Loucy (cell line): ENCODE measurements at regions not wholly inside any gene's neighbourhood (a gene's known extent, or its start where the extent isn't known, plus 50 kb on each side); places are given as distances from the start of the nearest gene placed in this dataset.

Experiments
- EZH2phosphoT487 ChIP-seq: fragments of 200-600 bp; IDR thresholded peaks from 2 replicates; pipeline ENCODE4 v1.6.1; 2018; ENCODE audit warnings: antibody characterized with exemption, mild to moderate bottlenecking, moderate library complexity, borderline replicate concordance
- TF ChIP-seq, protein P1 (sequence below): fragments of 200-600 bp; sonication (generic); conservative IDR thresholded peaks from 2 replicates; pipeline ENCODE4 v1.5.1; 2014; ENCODE audit warnings: mild to moderate bottlenecking, antibody characterized with exemption, low read length

DNA sequence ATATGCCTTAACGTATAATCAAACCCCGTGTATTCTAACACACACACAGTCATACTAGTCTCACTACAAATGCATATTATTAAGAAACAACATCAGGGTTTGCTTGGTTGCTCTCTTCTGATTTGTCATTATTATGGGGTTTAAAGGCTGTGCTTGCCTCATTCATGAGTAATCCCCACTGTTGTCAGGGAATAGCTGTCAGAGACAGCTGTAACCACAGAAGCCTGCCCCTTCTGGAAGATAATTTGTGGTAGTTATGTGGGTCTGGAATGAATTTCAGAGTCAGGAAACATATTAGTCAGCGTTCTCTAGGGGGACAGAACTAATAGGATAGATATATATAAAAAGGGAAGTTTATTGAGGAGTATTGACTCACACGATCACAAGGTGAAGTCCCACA is 456.9 kb upstream of the TMEM132C start:
- TF ChIP-seq, protein P1, sequence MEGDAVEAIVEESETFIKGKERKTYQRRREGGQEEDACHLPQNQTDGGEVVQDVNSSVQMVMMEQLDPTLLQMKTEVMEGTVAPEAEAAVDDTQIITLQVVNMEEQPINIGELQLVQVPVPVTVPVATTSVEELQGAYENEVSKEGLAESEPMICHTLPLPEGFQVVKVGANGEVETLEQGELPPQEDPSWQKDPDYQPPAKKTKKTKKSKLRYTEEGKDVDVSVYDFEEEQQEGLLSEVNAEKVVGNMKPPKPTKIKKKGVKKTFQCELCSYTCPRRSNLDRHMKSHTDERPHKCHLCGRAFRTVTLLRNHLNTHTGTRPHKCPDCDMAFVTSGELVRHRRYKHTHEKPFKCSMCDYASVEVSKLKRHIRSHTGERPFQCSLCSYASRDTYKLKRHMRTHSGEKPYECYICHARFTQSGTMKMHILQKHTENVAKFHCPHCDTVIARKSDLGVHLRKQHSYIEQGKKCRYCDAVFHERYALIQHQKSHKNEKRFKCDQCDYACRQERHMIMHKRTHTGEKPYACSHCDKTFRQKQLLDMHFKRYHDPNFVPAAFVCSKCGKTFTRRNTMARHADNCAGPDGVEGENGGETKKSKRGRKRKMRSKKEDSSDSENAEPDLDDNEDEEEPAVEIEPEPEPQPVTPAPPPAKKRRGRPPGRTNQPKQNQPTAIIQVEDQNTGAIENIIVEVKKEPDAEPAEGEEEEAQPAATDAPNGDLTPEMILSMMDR, result no peak
- TF ChIP-seq EZH2phosphoT487, result no peak
